ENCODE measurements at regions not wholly inside any gene's neighbourhood (a gene's known extent, or its start where the extent isn't known, plus 50 kb on each side); places are given as distances from the start of the nearest gene placed in this dataset.

DNA sequence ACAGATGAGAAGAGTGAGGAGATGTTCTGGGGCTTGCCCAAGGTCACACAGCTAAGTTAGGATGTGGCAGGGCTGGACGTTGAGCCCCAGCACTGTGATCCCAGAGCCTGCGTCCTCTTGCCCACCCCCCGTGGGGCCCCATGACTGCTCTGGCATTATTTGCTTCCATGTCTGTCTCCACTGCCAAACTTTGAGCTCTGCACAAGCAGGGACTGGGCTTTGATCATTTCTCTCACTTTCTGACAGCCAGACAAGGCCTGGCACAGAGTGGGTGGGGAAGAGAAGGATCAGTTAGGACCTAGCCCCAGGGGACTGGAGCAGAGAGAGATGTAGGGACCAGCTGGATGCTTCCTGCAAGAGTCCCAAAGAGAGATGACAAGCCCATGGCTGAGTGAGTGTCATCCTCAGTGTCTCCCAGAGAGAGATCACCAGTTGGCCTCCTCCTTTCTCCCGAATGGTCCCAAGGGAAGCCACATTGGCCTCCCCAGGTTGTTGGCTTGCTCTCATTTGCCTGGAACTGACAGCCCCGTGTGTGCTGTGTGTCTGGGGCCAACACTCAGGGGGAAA, 126.7 kb upstream of the PWP1 start:
- no peak overlapping the region for H3K27ac Mint-ChIP-seq
- no peaks in the 10 kb centered on the region for H3K36me3 Mint-ChIP-seq
- peaks cover 0 to 5% of the 10 kb centered on the region in 2 donors for H3K4me1 Mint-ChIP-seq (ENCODE audit: low read depth in 2 of 2)
- no peaks in the 10 kb centered on the region for H3K9me3 Mint-ChIP-seq
- DNase-seq (ENCODE audit: low spot score) (no peak), ATAC-seq (no peak)
- no peak overlapping the region for H3K4me3 Mint-ChIP-seq
- no peaks in the 10 kb centered on the region for H3K27me3 Mint-ChIP-seq

DNA sequence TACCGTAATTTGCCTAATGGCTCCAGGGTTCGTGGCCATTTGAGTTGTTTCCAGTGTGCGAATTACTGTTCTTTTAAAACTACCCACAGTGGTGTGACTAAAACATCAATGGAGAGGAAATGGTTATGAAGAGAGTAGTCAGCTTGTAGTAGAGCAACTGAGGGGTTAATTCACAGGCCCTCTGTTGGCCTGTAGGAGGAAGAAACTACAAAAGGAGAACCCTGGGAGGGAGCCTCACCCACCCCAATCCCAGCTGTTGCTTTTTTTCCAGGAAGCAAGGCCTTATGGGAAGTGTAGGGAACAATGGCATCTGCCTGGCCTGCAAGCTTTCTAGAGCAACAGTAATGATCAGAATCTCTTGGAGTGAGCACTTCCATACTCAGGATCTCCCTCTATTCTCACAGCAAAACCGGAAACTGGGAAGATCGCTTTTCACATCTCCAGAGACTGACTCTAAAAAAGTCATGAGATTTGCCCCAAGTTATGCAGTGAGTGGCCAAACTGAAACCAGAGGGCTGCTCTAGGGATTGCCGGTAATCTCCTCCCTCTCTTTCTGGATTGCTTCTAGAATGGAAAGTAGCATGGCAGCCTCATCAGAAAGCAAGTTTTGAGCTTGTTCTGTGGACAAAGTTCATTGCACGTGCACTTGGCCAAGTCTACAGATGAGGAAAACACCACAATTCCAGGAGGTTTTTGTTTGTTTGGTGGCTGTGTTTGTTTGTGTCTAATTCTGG, 125.3 kb upstream of the PWP1 start:
- no peaks in the 10 kb centered on the region for H3K36me3 Mint-ChIP-seq
- no peak overlapping the region for H3K4me3 Mint-ChIP-seq
- no peaks in the 10 kb centered on the region for H3K27me3 Mint-ChIP-seq
- H3K4me1 Mint-ChIP-seq (ENCODE audit: low read depth in 2 of 2) = peaks cover under 1 to 5% of the 10 kb centered on the region in 2 donors
- H3K9me3 Mint-ChIP-seq = no peaks in the 10 kb centered on the region
- no peak for DNase-seq (ENCODE audit: low spot score)
- H3K27ac Mint-ChIP-seq = no peak overlapping the region
- no peak for ATAC-seq

DNA sequence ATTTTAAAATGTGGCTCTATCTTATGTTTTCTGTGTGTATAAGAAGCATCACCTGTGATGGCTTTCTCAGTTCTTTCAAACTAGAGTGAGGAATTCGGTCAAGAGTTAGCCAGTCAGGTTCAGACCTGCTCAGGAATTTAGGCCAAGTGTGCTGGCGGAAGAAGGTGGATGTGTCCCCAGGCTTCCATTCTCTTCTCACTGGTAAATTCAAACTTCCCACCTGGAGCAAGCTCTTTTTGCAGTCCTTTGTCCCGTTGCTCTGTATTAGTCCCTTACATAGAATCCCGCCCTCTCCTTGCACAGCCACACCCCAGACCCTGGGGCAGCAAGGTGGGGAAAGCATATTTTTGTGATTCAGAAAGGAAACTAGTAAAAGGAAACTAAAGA, 124.7 kb upstream of the PWP1 start:
- no peak for ATAC-seq
- peaks cover 3 to 5% of the 10 kb centered on the region in 2 donors for H3K4me1 Mint-ChIP-seq (ENCODE audit: low read depth in 2 of 2)
- H3K27ac Mint-ChIP-seq = no peak overlapping the region
- H3K27me3 Mint-ChIP-seq = no peaks in the 10 kb centered on the region
- no peak overlapping the region for H3K4me3 Mint-ChIP-seq
- H3K9me3 Mint-ChIP-seq = no peaks in the 10 kb centered on the region
- DNase-seq (ENCODE audit: low spot score) = no peak
- no peaks in the 10 kb centered on the region for H3K36me3 Mint-ChIP-seq

DNA sequence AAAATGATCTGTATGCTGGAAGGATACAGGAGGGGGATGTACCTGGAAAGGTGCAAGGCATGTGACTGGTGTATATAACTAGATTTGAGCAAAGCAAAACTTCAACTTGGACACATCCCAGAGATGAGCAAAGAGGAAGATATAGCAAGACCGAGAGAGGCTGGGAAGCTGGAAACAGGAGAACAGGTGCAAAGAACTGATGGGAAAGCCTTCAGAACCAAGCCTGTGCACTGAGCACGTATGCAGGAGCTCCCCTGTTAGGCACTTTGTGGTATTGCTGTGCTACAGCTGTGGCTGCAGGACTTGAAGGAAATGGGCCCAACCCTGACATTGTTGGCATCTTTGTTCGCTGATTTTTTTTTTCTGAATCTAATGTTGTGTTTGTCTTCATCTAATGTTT, 120.7 kb upstream of the PWP1 start:
- no peaks in the 10 kb centered on the region for H3K27me3 Mint-ChIP-seq
- DNase-seq (ENCODE audit: low spot score) = no peak

DNA sequence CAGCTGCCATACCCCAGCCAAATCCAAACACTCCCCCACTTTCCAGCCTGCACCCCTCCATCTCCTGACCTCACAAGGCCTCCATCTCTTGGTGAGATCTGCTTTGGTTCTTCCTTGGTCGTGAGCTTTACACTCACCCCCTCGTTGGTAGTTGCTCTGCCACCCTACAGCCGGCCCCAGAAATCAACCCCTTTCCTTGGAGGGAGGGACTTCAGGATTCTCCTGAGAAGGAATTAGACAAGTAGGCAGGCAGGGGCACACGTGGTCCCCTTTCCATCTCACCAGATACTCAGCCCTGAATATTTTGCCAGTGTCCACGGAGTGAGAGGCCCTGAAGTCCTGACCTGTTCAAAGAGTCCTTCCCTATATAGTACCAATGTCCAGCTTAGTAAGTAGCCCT, 120.0 kb upstream of the PWP1 start:
- no peak for DNase-seq (ENCODE audit: low spot score)
- H3K4me1 Mint-ChIP-seq (ENCODE audit: low read depth in 2 of 2) = peaks cover 8 to 9% of the 10 kb centered on the region in 2 donors
- no peak for ATAC-seq
- no peak overlapping the region for H3K4me3 Mint-ChIP-seq
- no peaks in the 10 kb centered on the region for H3K27me3 Mint-ChIP-seq
- no peaks in the 10 kb centered on the region for H3K9me3 Mint-ChIP-seq
- H3K27ac Mint-ChIP-seq = no peak overlapping the region
- H3K36me3 Mint-ChIP-seq = no peaks in the 10 kb centered on the region

More for the DNA sequence above, 120.7 kb upstream of the PWP1 start:
- peaks cover 7 to 9% of the 10 kb centered on the region in 2 donors for H3K4me1 Mint-ChIP-seq (ENCODE audit: low read depth in 2 of 2)
- H3K36me3 Mint-ChIP-seq = no peaks in the 10 kb centered on the region
- H3K9me3 Mint-ChIP-seq = no peaks in the 10 kb centered on the region
- no peak for ATAC-seq
- no peak overlapping the region for H3K27ac Mint-ChIP-seq
- H3K4me3 Mint-ChIP-seq = no peak overlapping the region

DNA sequence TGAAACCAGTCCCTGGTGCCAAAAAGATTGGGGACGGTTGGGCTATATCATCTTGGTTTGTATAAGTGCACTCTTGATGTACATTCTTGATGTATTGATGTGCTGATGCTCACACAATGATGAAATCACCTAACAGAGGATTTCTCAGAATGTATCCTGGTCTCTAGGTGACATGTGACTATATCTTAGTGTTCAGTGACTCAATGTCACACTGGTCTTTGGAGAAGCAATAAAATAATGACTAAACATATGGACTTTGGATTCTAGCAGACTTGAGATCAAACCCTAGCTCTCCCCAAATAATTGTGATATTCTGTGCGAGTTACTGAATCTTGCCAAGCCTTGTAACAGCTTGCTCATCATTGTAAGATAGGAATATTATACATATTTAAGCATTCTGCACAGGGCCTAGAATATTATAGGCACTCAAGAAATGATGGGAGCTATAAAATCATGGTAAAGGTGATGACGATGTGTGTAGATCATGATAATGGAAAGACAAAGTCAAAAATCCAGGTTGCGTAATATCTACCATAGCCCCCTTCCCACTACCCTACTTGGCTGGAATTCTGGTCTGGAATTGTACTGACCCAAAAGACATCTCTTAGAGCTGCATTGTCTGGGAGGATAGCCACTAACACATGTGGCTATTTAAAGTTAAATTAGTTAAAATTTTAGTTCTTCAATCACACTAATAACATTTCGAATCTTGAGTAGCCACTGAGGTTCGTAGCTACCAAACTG, 117.6 kb upstream of the PWP1 start:
- DNase-seq (ENCODE audit: low spot score) (no peak), ATAC-seq (no peak)
- H3K4me1 Mint-ChIP-seq (ENCODE audit: low read depth in 2 of 2) = peaks cover 9 to 15% of the 10 kb centered on the region in 2 donors
- no peaks in the 10 kb centered on the region for H3K36me3 Mint-ChIP-seq
- H3K4me3 Mint-ChIP-seq = no peak overlapping the region
- H3K27ac Mint-ChIP-seq = no peak overlapping the region
- no peaks in the 10 kb centered on the region for H3K27me3 Mint-ChIP-seq
- no peaks in the 10 kb centered on the region for H3K9me3 Mint-ChIP-seq

DNA sequence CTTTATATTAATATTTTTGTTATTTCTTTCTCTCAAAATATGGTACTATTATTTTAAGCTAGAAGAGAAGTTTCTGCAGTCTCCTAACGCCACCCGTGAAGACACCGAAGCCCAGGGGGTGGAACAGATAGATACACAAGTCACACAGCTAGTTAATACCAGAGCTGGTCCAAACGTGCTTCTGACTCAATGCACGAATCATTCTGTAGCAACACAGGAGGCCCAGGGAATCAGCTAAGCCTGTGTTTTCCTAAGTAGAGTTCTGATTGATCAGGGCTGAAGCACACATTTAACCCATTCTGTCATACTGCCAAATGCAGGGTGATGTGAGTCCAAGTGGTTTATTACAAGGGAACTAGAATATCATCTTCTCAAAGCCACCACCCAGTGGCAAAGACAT, 116.9 kb upstream of the PWP1 start:
- DNase-seq (ENCODE audit: low spot score) (no peak), ATAC-seq (no peak)
- Mint-ChIP-seq H3K36me3 (no peaks in the 10 kb centered on the region), H3K9me3 (no peaks in the 10 kb centered on the region), H3K27ac (no peak overlapping the region), H3K4me1 (ENCODE audit: low read depth in 2 of 2) (peaks cover 4 to 15% of the 10 kb centered on the region in 2 donors), H3K4me3 (no peak overlapping the region), H3K27me3 (no peaks in the 10 kb centered on the region)

DNA sequence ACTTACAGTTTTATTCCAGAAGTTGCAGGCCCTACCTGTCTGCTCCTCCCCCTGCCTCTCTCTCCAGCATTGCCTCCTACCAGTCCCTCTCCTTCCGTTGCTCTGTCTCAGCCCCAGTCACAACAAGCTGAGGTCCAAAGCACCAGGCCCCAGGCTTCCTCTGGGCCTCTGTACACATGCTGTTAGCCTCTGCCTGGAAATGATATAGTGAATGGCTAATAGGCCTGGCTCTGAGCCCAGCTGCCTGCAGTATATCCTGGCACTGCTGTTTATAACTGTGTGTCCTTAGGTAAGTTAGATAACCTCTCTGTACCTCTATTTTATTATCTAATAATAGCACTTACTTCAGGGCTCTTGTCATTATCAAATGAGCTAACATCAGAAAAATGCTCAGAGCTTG, 114.9 kb upstream of the PWP1 start:
- H3K4me3 Mint-ChIP-seq = no peak overlapping the region
- H3K27me3 Mint-ChIP-seq = no peaks in the 10 kb centered on the region
- no peaks in the 10 kb centered on the region for H3K9me3 Mint-ChIP-seq
- ATAC-seq (no peak), DNase-seq (ENCODE audit: low spot score) (no peak)
- peaks cover 4 to 12% of the 10 kb centered on the region in 2 donors for H3K4me1 Mint-ChIP-seq (ENCODE audit: low read depth in 2 of 2)
- H3K36me3 Mint-ChIP-seq = no peaks in the 10 kb centered on the region
- no peak overlapping the region for H3K27ac Mint-ChIP-seq

DNA sequence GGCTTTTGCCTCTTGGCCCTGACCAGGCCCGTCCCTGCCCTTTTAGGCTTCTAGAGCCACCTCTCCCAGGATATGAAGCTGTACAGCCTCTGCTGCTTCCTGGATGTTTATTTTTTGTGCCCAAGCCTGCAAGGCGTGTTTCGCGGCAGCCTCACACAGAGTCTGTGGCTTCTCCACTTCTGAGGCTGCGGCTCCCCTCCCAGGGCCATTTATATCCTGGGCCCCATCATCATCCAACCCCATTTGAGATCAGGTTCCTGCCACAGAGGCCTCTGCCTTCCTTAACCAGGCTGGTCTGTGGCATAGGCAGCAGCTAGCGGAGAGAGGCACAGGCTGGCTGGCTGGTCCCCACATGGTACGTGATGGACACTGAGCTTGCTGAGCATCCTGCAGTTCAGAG, 114.1 kb upstream of the PWP1 start:
- Mint-ChIP-seq H3K27me3 (no peaks in the 10 kb centered on the region), H3K9me3 (no peaks in the 10 kb centered on the region), H3K4me1 (ENCODE audit: low read depth in 2 of 2) (peaks cover 0 to 12% of the 10 kb centered on the region in 2 donors), H3K4me3 (no peak overlapping the region), H3K36me3 (no peaks in the 10 kb centered on the region), H3K27ac (no peak overlapping the region)
- ATAC-seq = peak in 1 of 2 donors; percentile 20
- DNase-seq (ENCODE audit: low spot score) = no peak

DNA sequence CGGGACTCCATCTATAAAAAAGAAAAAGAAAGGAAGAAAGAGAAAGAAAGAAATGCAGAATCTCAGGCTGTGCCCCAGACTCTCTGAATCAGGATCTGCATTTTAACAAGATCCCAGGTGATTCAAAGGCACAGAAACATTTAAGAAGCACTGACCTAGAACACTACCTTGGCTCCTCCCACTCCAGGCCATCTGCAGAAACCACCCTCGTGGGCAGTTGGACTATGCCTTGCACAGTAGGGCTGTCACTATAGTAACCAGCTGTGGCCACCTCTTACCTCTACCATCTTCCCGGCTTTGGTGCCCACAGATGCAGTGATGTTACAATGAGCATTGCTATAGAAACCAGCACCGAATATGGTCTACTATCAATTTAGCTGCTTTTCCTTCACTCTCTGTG, 110.9 kb upstream of the PWP1 start:
- ATAC-seq (no peak), DNase-seq (ENCODE audit: low spot score) (no peak)
- Mint-ChIP-seq H3K27me3 (no peaks in the 10 kb centered on the region), H3K4me1 (ENCODE audit: low read depth in 2 of 2) (peaks cover 0 to 10% of the 10 kb centered on the region in 2 donors), H3K9me3 (no peaks in the 10 kb centered on the region), H3K36me3 (no peaks in the 10 kb centered on the region), H3K4me3 (no peak overlapping the region), H3K27ac (no peak overlapping the region)

DNA sequence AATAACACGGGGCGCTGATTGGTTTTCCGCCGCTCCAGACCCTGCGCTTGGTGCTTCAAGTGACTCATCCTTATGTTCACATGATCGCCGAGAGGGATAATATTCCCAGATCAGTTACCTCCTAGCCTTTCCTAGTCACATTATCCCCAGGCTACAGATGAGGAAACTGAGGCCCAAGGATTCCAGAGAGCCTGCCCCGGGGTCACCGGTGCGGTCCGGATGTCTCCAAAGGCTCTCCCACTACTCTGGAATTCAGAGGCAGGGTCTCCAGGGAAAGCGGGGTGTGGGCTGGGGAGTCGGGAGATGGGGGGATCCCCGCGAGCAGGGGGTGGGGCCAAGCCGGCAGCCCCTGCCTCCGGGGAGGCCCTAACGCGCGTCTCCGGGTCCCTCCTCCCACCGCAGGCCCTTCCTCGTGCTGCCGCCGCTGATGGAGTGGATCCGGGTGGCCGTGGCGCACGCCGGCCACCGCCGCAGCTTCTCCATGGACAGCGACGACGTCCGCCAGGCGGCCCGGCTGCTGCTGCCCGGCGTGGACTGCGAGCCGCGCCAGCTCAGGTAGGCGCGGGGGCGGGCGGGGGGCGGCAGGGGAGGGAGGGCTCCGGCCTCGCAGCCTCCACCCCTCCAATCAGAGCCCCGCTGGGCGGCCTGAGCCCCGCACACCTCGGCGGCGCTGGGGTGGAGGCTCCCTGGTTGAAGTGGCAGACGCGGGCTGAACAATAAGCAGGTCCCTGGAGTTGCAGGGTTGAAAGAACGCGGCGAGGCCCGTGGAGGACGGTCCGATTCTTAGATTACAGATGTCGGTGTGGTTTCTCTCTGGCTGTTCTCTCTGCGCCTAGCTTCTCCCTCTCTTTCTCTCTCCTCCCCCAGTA, 104.6 kb upstream of the PWP1 start:
- DNase-seq (ENCODE audit: low spot score) (no peak), ATAC-seq (no peak)
- no peak overlapping the region for H3K27ac Mint-ChIP-seq
- no peak overlapping the region for H3K4me3 Mint-ChIP-seq
- H3K27me3 Mint-ChIP-seq = no peaks in the 10 kb centered on the region
- H3K9me3 Mint-ChIP-seq = no peaks in the 10 kb centered on the region
- H3K36me3 Mint-ChIP-seq = no peaks in the 10 kb centered on the region
- H3K4me1 Mint-ChIP-seq (ENCODE audit: low read depth in 2 of 2) = no peaks in the 10 kb centered on the region

DNA sequence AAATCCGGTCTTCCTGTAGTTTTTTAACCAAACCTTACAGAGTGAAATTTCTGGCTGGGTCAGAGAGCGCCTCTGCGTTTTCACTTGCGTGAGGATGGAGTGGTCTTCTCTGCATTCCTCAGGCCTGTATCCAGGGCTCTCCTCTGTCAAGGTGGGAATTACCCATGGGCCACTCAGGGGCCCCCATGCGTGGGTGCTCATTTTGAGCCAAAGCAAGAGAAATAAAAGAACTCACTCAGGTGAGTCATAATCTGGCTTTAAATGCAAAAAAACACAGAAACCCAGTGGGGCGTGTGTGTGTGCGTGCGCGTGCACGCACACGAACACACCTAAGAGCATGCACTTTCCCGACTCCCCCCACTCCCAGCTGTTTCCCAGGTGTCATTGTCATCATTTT, 104.0 kb upstream of the PWP1 start:
- DNase-seq (ENCODE audit: low spot score) (no peak), ATAC-seq (no peak)
- H3K27ac Mint-ChIP-seq = no peak overlapping the region
- no peaks in the 10 kb centered on the region for H3K9me3 Mint-ChIP-seq
- no peak overlapping the region for H3K4me3 Mint-ChIP-seq
- peaks cover 2% of the 10 kb centered on the region for H3K36me3 Mint-ChIP-seq
- H3K4me1 Mint-ChIP-seq (ENCODE audit: low read depth in 2 of 2) = no peaks in the 10 kb centered on the region
- no peaks in the 10 kb centered on the region for H3K27me3 Mint-ChIP-seq

DNA sequence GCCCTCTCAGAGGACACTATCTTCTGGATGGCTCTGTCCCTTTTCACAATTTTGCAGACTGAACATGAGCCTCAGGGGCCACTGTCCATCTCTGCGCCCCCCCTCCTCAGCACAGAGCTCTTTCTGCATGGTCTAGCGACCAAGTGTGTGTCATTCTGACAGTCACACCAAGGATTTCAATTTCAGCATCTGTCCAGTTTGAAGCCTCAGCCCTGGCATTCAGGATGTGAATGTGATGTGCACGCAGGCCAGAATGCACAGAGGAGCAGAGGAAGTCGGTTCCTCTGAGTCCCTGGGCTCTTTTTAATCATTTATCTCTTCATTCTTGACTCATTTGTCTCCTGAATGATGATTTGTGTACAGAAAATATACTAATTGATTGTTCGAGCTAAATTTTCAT, 102.0 kb upstream of the PWP1 start:
- no peak overlapping the region for H3K4me3 Mint-ChIP-seq
- no peak for DNase-seq (ENCODE audit: low spot score)
- no peak overlapping the region for H3K27ac Mint-ChIP-seq

DNA sequence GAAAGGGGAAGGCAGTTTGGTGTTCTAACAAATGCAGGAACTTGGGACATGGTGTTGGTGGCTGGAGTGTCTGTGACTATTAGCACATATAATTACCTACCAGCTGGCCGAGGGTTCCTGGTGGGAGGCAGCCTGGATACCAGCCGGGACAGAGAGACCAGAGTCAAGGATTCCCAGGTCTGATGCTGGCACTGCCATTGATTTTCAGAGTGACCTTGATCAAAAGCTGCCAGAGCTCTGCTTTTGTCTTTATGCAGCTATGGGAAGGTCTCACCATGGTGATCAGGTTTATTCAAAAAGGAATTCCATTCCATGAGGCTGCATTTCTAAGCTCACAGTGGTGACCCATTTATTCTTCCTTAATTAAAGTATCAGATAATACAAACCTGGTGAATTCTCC, 101.0 kb upstream of the PWP1 start:
- no peaks in the 10 kb centered on the region for H3K9me3 Mint-ChIP-seq
- no peak overlapping the region for H3K4me3 Mint-ChIP-seq
- no peaks in the 10 kb centered on the region for H3K4me1 Mint-ChIP-seq (ENCODE audit: low read depth in 2 of 2)
- H3K27me3 Mint-ChIP-seq = no peaks in the 10 kb centered on the region
- H3K27ac Mint-ChIP-seq = no peak overlapping the region
- no peak for DNase-seq (ENCODE audit: low spot score)
- peaks cover 11% of the 10 kb centered on the region for H3K36me3 Mint-ChIP-seq
- ATAC-seq = no peak

More for the DNA sequence above, 102.0 kb upstream of the PWP1 start:
- Mint-ChIP-seq H3K36me3 (peaks cover 11% of the 10 kb centered on the region), H3K9me3 (no peaks in the 10 kb centered on the region), H3K27me3 (no peaks in the 10 kb centered on the region), H3K4me1 (ENCODE audit: low read depth in 2 of 2) (no peaks in the 10 kb centered on the region)
- no peak for ATAC-seq
